DMS153 treated with DMSO at 0.1 percent for 48 hours (cell line): ENCODE measurements at regions not wholly inside any gene's neighbourhood (a gene's known extent, or its start where the extent isn't known, plus 50 kb on each side); places are given as distances from the start of the nearest gene placed in this dataset.

Source experiments
- DNase-seq: peaks from one replicate; lab custom pipeline; 2025; ENCODE audit not compliant: unreplicated experiment; lab: John Stamatoyannopoulos, UW

DNA sequence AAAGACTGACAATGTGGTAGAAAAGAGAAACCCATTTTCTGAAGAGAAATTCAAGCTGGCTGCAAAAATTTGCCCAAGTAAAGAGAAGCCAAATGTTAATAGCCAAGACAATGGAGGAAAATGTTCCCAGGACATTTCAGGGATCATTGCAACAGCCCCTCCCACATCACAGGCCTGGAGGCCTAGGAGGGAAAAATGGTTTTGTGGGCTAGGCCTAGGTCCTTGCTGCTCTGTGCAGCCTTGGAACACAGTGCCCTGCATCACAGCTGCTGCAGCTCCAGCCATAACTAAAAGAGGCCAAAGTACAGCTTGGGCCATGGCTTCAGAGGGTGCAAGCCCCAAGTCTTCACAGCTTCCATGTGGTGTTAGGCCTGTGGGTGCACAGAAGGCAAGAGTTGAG lies 332.4 kb upstream of the LRIG3 start:
- DNase-seq = no peak

- DNase-seq = no peak
Observed at GRCh38 chr12:59250766-59251165, 330.5 kb upstream of the LRIG3 start.

GRCh38 chr12:59240048-59240447 lies 319.7 kb upstream of the LRIG3 start:
- no peak for DNase-seq

- DNase-seq = no peak
Observed at GRCh38 chr12:59234391-59234790, 314.1 kb upstream of the LRIG3 start.

DNA sequence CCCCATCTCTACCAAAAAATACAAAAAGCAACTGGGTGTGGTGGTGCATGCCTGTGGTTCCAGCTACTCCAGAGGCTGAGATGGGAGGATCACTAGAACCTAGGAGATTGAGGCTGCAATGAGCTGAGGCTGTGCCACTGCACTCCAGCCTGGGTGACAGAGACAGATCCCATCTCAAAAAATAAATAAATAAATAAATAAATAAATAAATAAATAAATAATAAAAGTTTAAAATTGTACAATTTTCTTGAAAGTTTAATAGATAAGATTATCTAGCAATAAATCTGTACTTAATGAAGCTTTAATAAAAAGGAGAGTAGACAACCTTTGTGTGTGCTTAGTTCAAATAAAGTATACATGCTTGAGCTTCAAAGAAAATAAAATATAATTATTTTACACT lies 310.0 kb upstream of the LRIG3 start:
- no peak for DNase-seq

DNA sequence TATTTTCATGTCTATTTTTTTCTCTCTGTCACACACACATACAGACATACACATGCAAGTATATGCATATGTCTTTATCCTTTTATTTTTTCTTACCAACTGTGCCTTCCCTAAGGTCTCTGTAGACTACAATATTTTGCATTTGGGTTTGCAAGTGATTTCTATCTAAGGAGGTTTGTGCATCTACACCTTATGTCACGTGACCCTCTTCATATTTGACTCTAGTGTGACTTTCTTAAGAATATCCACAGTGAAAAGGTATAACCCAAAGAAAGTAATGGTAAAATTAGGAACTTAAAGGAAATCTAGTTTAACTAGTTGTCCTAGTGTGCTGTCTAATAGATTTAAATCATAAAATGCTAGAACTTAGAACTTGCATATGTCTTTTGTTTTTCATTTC lies 298.8 kb upstream of the LRIG3 start:
- DNase-seq = no peak

- DNase-seq = no peak
Observed at GRCh38 chr12:59196989-59197388, 276.7 kb upstream of the LRIG3 start.

GRCh38 chr12:59194794-59195193 lies 274.5 kb upstream of the LRIG3 start:
- no peak for DNase-seq

GRCh38 chr12:59193476-59194050 lies 273.3 kb upstream of the LRIG3 start:
- no peak for DNase-seq

- DNase-seq = no peak
Observed at GRCh38 chr12:59191372-59191771, 271.1 kb upstream of the LRIG3 start.

- no peak for DNase-seq
Observed at GRCh38 chr12:59186451-59186850, 266.1 kb upstream of the LRIG3 start.

GRCh38 chr12:59185295-59185694 lies 265.0 kb upstream of the LRIG3 start:
- DNase-seq = no peak

- DNase-seq = no peak
Observed at GRCh38 chr12:59182658-59183455, 262.6 kb upstream of the LRIG3 start.

GRCh38 chr12:59182191-59182590 lies 261.9 kb upstream of the LRIG3 start:
- DNase-seq = no peak

GRCh38 chr12:59181196-59181777 lies 261.0 kb upstream of the LRIG3 start:
- no peak for DNase-seq

GRCh38 chr12:59179231-59179630 lies 258.9 kb upstream of the LRIG3 start:
- DNase-seq = no peak

DNA sequence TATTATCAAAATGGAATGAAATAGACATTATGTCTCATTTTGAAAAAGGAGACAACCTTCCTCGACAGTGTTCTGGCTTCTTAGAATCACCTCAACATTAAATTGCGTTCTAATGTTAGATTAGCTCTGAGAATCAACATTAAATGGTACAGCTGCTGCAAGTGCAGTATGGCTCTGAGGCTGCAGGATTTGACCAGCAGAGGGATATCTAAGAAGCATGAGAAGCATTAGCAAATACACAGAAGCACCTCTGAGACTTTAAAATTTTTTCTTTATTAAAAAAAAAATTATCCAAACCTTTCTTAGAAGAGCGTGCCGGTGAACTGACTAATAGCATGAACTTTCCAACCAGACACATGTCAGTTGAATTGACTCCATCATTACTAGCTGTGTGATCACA lies 253.4 kb upstream of the LRIG3 start:
- no peak for DNase-seq

DNA sequence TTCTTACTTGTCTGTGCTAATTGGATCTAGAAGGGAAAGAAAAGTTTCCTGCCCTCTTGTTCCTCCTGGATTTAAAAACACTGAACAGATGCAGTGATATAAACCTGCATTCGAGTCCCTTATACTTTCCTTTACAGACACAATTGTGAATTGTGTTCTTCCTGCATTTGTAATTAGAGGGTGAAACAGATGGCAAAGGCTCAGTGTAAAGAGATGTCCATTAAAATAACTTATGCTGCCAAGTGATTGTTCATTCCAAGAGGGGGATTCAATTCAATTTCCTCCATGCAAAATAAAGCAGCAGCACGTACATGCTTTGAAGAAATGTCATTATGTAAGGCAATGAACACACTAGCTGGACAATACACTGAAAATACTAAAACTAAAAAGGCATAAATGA lies 248.3 kb upstream of the LRIG3 start:
- no peak for DNase-seq

DNA sequence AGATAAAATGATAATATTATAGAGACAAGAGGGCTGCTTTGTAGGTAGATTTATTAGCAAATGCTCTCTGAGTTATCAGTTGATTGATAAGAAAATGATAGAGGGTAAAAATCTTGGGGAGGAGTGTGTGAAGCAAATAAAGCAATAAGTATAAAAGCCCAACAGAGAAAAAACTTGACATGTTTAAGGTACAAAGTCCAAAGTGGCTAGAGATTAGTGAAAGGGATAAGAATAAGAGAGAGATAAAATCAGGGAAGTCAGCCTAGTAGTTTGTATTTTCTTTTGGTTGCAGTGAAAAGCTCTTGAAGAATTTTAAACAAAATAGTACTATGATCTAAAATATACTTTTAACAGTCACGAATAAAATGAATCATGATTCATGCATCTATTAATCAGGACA lies 246.2 kb upstream of the LRIG3 start:
- DNase-seq = no peak

- peak; percentile 61 for DNase-seq
Observed at GRCh38 chr12:59164991-59165718, 244.9 kb upstream of the LRIG3 start.

GRCh38 chr12:59164226-59164625 lies 243.9 kb upstream of the LRIG3 start:
- DNase-seq = no peak

GRCh38 chr12:59158681-59159080 lies 238.4 kb upstream of the LRIG3 start:
- DNase-seq = no peak
